ENCODE measurements at regions not wholly inside any gene's neighbourhood (a gene's known extent, or its start where the extent isn't known, plus 50 kb on each side); places are given as distances from the start of the nearest gene placed in this dataset.
"Not testable (repeated sequence)": the region's sequence is repeated elsewhere in the genome, so short reads cannot be mapped to it uniquely, and the experiment has no call there.

DNA sequence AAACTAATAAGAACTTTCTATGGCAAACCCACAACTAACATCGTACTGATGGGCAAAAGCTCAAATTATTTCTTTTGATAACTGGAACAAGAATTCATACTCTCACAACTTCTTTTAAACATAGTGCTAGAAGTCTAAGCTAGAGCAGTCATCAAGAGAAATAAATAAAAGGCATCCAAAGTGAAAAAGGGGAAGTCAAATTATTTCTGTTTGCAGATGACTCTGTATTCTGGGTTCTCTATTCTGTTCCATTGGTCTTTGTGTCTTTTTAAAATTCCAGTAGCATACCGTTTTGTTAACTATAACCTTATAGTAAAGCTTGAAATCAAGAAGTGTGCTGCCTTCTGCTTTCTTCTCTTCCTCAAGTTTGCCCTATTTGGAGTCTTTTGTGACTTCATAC is 1215.9 kb downstream of the UQCRFS1 start:
- H3K9me3 Mint-ChIP-seq = peaks cover 12% of the 10 kb centered on the region
- H3K4me1 Mint-ChIP-seq = no peaks in the 10 kb centered on the region
- no peaks in the 10 kb centered on the region for H3K36me3 Mint-ChIP-seq
- no peak overlapping the region for H3K4me3 Mint-ChIP-seq
- no peaks in the 10 kb centered on the region for H3K27me3 Mint-ChIP-seq
- no peak overlapping the region for H3K27ac Mint-ChIP-seq
- CTCF ChIA-PET = no interaction called here
- no peak for DNase-seq

- no peak overlapping the region for H3K27ac Mint-ChIP-seq
- no peaks in the 10 kb centered on the region for H3K4me1 Mint-ChIP-seq
- H3K4me3 Mint-ChIP-seq = no peak overlapping the region
- H3K36me3 Mint-ChIP-seq = no peaks in the 10 kb centered on the region
- H3K27me3 Mint-ChIP-seq = no peaks in the 10 kb centered on the region
- H3K9me3 Mint-ChIP-seq = peaks cover 5% of the 10 kb centered on the region
- no peak for DNase-seq
- CTCF ChIA-PET = no interaction called here
These were observed 1219.1 kb downstream of the UQCRFS1 start for GRCh38 chr19:27993619-27994570.

- H3K36me3 Mint-ChIP-seq = no peaks in the 10 kb centered on the region
- DNase-seq = no peak
- H3K27me3 Mint-ChIP-seq = no peaks in the 10 kb centered on the region
- no peaks in the 10 kb centered on the region for H3K4me1 Mint-ChIP-seq
- no peak overlapping the region for H3K27ac Mint-ChIP-seq
- peaks cover 1% of the 10 kb centered on the region for H3K9me3 Mint-ChIP-seq
- CTCF ChIA-PET = no interaction called here
- H3K4me3 Mint-ChIP-seq = no peak overlapping the region
These were observed 1226.7 kb downstream of the UQCRFS1 start for GRCh38 chr19:27986299-27986698.

DNA sequence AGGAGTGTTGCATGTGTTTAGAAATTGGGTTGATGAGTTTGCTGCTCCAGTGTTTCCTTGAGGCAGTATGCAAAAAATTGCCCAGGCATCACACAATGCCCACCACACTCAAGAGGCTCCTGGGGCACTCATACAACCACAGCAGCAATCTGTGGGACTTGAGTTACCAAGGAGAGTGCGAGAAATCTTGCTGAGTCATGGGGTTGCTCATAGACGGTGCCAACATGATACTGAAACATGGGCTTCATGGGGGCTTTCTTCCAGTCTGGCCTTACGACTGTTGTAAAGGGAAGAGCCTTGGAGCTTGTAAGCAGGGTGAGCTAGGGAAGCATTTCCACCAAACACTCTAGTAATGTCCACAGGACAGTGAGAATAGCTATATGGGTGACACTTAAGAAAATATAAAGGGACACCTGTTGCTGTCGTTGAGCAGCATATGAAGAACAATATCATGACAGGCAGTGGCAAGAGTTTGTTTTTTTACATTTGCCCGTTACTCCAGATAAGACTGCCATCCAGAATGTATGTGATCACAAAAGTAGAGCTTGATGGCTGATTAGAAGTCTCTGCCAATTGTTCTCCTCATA is 1237.4 kb downstream of the UQCRFS1 start:
- Mint-ChIP-seq H3K4me1 (no peaks in the 10 kb centered on the region), H3K36me3 (no peaks in the 10 kb centered on the region), H3K27me3 (no peaks in the 10 kb centered on the region), H3K4me3 (no peak overlapping the region), H3K9me3 (no peaks in the 10 kb centered on the region), H3K27ac (no peak overlapping the region)
- DNase-seq = no peak
- CTCF ChIA-PET = no interaction called here

DNA sequence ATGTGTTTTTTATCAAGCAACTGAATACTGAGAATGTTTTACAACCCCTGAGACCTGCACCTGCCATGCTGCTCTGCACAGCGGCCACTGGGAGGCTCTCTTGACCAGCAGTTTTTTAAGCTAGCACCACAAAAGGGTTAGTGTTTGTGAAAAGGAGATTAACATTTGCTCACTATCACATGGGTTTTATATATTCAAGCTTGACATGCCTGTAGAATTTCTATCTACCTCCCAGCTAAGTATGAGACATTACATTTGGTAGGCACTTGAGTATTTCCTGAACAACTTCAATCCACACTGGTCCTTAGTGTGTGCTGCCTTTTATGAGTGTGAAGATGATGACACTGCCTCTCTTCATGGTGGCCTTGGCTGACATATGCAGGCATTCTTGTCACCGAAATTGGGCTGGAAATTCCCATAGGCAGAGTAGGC is 1238.9 kb downstream of the UQCRFS1 start:
- no peaks in the 10 kb centered on the region for H3K27me3 Mint-ChIP-seq
- CTCF ChIA-PET = interaction anchor here (0.6 to 0.9 kb wide), 2 partner anchors 385 to 1271 kb away, joined by 3 read pairs; no protein-coding TSS in a partner anchor
- no peaks in the 10 kb centered on the region for H3K9me3 Mint-ChIP-seq
- no peak overlapping the region for H3K4me3 Mint-ChIP-seq
- H3K27ac Mint-ChIP-seq = no peak overlapping the region
- H3K36me3 Mint-ChIP-seq = no peaks in the 10 kb centered on the region
- H3K4me1 Mint-ChIP-seq = no peaks in the 10 kb centered on the region
- DNase-seq = no peak

- CTCF ChIA-PET = interaction anchor here (0.6 kb wide), 1 partner anchor 274 kb away, joined by 3 read pairs; no protein-coding TSS in a partner anchor
- Mint-ChIP-seq H3K27me3 (no peaks in the 10 kb centered on the region), H3K36me3 (no peaks in the 10 kb centered on the region), H3K4me3 (no peak overlapping the region), H3K4me1 (no peaks in the 10 kb centered on the region), H3K9me3 (no peaks in the 10 kb centered on the region), H3K27ac (no peak overlapping the region)
- no peak for DNase-seq
These were observed 1240.5 kb downstream of the UQCRFS1 start for GRCh38 chr19:27972291-27973040.

DNA sequence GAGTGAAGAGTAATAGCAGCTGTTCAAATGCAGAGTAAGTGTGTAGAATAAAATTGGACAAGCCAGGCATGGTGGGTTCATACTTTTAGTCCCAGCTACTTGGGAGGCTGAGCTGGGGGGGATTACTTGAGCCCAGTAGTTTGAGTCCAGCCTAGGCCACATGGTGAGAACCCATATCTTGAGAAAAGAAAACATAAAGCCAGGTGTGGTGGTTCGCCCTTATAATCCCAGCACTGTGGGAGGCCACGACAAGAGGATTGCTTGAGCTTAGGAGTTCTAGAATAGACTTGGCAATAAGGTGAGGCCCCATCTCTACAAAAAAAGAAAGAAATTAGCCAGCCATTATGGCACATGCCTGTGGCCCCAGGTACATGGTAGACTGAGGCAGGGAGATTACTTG is 1241.1 kb downstream of the UQCRFS1 start:
- CTCF ChIA-PET = no interaction called here
- Mint-ChIP-seq H3K4me3 (no peak overlapping the region), H3K27me3 (no peaks in the 10 kb centered on the region), H3K27ac (no peak overlapping the region), H3K36me3 (no peaks in the 10 kb centered on the region), H3K4me1 (no peaks in the 10 kb centered on the region), H3K9me3 (no peaks in the 10 kb centered on the region)
- DNase-seq = no peak

- no peak for DNase-seq
- no peaks in the 10 kb centered on the region for H3K27me3 Mint-ChIP-seq
- no peaks in the 10 kb centered on the region for H3K4me1 Mint-ChIP-seq
- H3K9me3 Mint-ChIP-seq = no peaks in the 10 kb centered on the region
- no peak overlapping the region for H3K4me3 Mint-ChIP-seq
- no peak overlapping the region for H3K27ac Mint-ChIP-seq
- no peaks in the 10 kb centered on the region for H3K36me3 Mint-ChIP-seq
- CTCF ChIA-PET = no interaction called here
These were observed 1241.9 kb downstream of the UQCRFS1 start for GRCh38 chr19:27971071-27971470.

DNA sequence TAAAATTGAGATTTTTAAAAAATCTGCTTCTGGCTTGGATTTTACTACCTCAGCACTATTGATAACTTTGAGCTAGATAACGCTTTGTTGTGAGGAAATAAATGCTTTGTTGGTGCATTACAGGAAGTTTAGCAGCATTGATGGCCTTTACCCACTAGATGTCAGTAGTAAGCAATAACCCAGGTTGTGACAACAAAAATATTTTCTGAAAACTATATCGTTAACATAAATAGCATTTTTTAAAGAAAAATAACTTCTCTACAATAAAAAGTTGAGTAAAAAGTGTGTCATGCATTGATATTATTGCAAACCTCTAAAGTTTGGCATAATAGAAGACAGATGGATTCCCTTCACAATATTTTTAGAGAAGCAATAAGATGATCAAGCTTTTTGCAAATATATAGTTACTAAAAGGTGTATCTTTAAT is 1246.5 kb downstream of the UQCRFS1 start:
- Mint-ChIP-seq H3K27ac (no peak overlapping the region), H3K9me3 (no peaks in the 10 kb centered on the region), H3K27me3 (no peaks in the 10 kb centered on the region), H3K4me1 (no peaks in the 10 kb centered on the region), H3K36me3 (no peaks in the 10 kb centered on the region), H3K4me3 (no peak overlapping the region)
- no peak for DNase-seq
- CTCF ChIA-PET = interaction anchor here (1.5 kb wide), 1 partner anchor 360 kb away, joined by 5 read pairs; no protein-coding TSS in a partner anchor

DNA sequence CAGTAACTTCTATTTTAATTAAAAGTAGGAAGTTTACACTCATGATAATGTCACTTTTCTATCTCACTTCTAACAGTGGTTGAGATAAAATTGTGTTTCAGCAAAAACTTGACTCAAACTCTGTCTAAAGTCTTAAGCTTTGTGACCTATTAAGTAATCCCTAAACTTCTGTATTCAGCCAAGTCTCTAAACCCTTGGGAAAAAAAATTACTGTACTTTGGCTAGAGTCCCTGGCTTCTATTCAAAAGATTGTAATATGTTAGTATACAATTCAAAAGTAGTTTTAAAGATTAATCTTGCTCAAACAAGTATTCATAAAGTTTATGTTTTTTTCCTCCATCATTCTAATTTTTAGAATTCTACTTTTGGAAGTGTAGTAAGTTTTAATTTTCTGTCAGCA is 1248.8 kb downstream of the UQCRFS1 start:
- H3K4me1 Mint-ChIP-seq = no peaks in the 10 kb centered on the region
- H3K4me3 Mint-ChIP-seq = no peak overlapping the region
- no peak for DNase-seq
- no peaks in the 10 kb centered on the region for H3K36me3 Mint-ChIP-seq
- no peaks in the 10 kb centered on the region for H3K9me3 Mint-ChIP-seq
- CTCF ChIA-PET = interaction anchor here (0.9 kb wide), 1 partner anchor 915 kb away, joined by 3 read pairs; no protein-coding TSS in a partner anchor
- H3K27ac Mint-ChIP-seq = no peak overlapping the region
- H3K27me3 Mint-ChIP-seq = no peaks in the 10 kb centered on the region

GRCh38 chr19:27962264-27962663 is 1250.7 kb downstream of the UQCRFS1 start:
- CTCF ChIA-PET = no interaction called here
- H3K36me3 Mint-ChIP-seq = no peaks in the 10 kb centered on the region
- no peaks in the 10 kb centered on the region for H3K4me1 Mint-ChIP-seq
- no peak for DNase-seq
- H3K27ac Mint-ChIP-seq = no peak overlapping the region
- H3K4me3 Mint-ChIP-seq = no peak overlapping the region
- no peaks in the 10 kb centered on the region for H3K27me3 Mint-ChIP-seq
- no peaks in the 10 kb centered on the region for H3K9me3 Mint-ChIP-seq

- Mint-ChIP-seq H3K36me3 (no peaks in the 10 kb centered on the region), H3K27me3 (no peaks in the 10 kb centered on the region), H3K4me3 (no peak overlapping the region), H3K9me3 (no peaks in the 10 kb centered on the region), H3K27ac (no peak overlapping the region), H3K4me1 (no peaks in the 10 kb centered on the region)
- no peak for DNase-seq
- CTCF ChIA-PET = no interaction called here
These were observed 1257.2 kb downstream of the UQCRFS1 start for GRCh38 chr19:27955485-27956480.

GRCh38 chr19:27942607-27943006 is 1270.3 kb downstream of the UQCRFS1 start:
- H3K4me1 Mint-ChIP-seq, H3K36me3 Mint-ChIP-seq, DNase-seq, H3K27ac Mint-ChIP-seq, CTCF ChIA-PET, H3K4me3 Mint-ChIP-seq, H3K27me3 Mint-ChIP-seq: not testable (repeated sequence)
- H3K9me3 Mint-ChIP-seq = peaks cover 23% of the 10 kb centered on the region
